HEK293 (cell line): ENCODE measurements at regions not wholly inside any gene's neighbourhood (a gene's known extent, or its start where the extent isn't known, plus 50 kb on each side); places are given as distances from the start of the nearest gene placed in this dataset.

Experiments used
- CTCF ChIA-PET: fragments of 350-600 bp; formaldehyde crosslinking; extraction: SDS; loops from one replicate; lab custom pipeline; 2021; ENCODE audit warnings: antibody characterized with exemption; lab: Yijun Ruan, JAX
- POLR2A ChIA-PET: fragments of 300-600 bp; formaldehyde crosslinking; extraction: SDS; loops from one replicate; lab custom pipeline; 2020; ENCODE audit warnings: antibody characterized with exemption, inconsistent platforms; lab: Yijun Ruan, JAX
- H3K27ac ChIP-seq: fragments of 200-500 bp; sonication (Bioruptor generic); 2 replicates; pipeline ENCODE4 v1.5.1; 2014; ENCODE audit warnings: low read depth, low read length, control low read depth, inconsistent platforms; ENCODE audit errors: extremely low read depth
- H3K36me3 ChIP-seq, 2 experiments: fragments of 200-500 bp in 1 of 2; sonication (Bioruptor generic) in 1 of 2; 1 replicate in 1 of 2; 2 replicates in 1 of 2; pipeline ENCODE4 v1.5.1; 2014 to 2017; ENCODE audit warnings: inconsistent platforms in 2 of 2, low read length in 2 of 2; ENCODE audit not compliant: control insufficient read depth in 2 of 2, insufficient read depth in 1 of 2
- H3K4me1 ChIP-seq: fragments of 200-500 bp; sonication (Bioruptor generic); 2 replicates; pipeline ENCODE4 v1.5.1; 2014; ENCODE audit warnings: mild to moderate bottlenecking, low read length, inconsistent platforms; ENCODE audit not compliant: control insufficient read depth, insufficient read depth
- H3K4me3 ChIP-seq: 2 replicates; pipeline ENCODE4 v1.5.1; 2011; ENCODE audit warnings: low read depth, mild to moderate bottlenecking, control low read depth, low read length, moderate library complexity
- H3K9me3 ChIP-seq: fragments of 200-500 bp; sonication (Bioruptor generic); 2 replicates; pipeline ENCODE4 v1.5.1; 2014; ENCODE audit warnings: low read depth, low read length, inconsistent platforms; ENCODE audit not compliant: control insufficient read depth, insufficient read depth
- KLF7 ChIP-seq: fragments of 450-650 bp; formaldehyde crosslinking; IDR thresholded peaks from 2 replicates; pipeline ENCODE4 v1.5.1; 2016; ENCODE audit warnings: missing biosample characterization, missing genetic modification characterization, borderline replicate concordance
- KLF8 ChIP-seq: fragments of 450-650 bp; formaldehyde crosslinking; IDR thresholded peaks from 2 replicates; pipeline ENCODE4 v1.5.1; 2016; ENCODE audit warnings: missing biosample characterization, missing genetic modification characterization
- SCRT2 ChIP-seq: fragments of 450-650 bp; formaldehyde crosslinking; IDR thresholded peaks from 2 replicates; pipeline ENCODE4 v1.5.1; 2016; ENCODE audit warnings: missing biosample characterization, missing genetic modification characterization
- YY2 ChIP-seq: fragments of 450-650 bp; formaldehyde crosslinking; IDR thresholded peaks from 2 replicates; pipeline ENCODE4 v1.5.1; 2016; ENCODE audit warnings: missing biosample characterization, missing genetic modification characterization
- ZBTB7A ChIP-seq: fragments of 450-650 bp; formaldehyde crosslinking; IDR thresholded peaks from 2 replicates; pipeline ENCODE4 v1.5.1; 2016; ENCODE audit warnings: low read depth, missing biosample characterization, missing genetic modification characterization
- ZNF112 ChIP-seq: fragments of 450-650 bp; formaldehyde crosslinking; IDR thresholded peaks from 2 replicates; pipeline ENCODE4 v1.5.0; 2017; ENCODE audit warnings: missing biosample characterization, missing genetic modification characterization
- ZNF138 ChIP-seq: fragments of 450-650 bp; formaldehyde crosslinking; IDR thresholded peaks from 2 replicates; pipeline ENCODE4 v1.5.1; 2016; ENCODE audit warnings: missing biosample characterization, missing genetic modification characterization, borderline replicate concordance
- ZNF23 ChIP-seq: fragments of 450-650 bp; formaldehyde crosslinking; IDR thresholded peaks from 2 replicates; pipeline ENCODE4 v1.5.1; 2016; ENCODE audit warnings: missing biosample characterization, missing genetic modification characterization, borderline replicate concordance
- ZNF341 ChIP-seq: fragments of 450-650 bp; formaldehyde crosslinking; IDR thresholded peaks from 2 replicates; pipeline ENCODE4; 2016; ENCODE audit warnings: low read depth, missing biosample characterization, missing genetic modification characterization
- ZNF37A ChIP-seq: fragments of 450-650 bp; IDR thresholded peaks from 2 replicates; pipeline ENCODE4 v1.5.1; 2018; ENCODE audit warnings: missing biosample characterization, missing genetic modification characterization
- ZNF394 ChIP-seq: fragments of 450-650 bp; formaldehyde crosslinking; IDR thresholded peaks from 2 replicates; pipeline ENCODE4 v1.5.1; 2016; ENCODE audit warnings: missing biosample characterization, missing genetic modification characterization, mild to moderate bottlenecking, moderate library complexity, borderline replicate concordance
- ZNF404 ChIP-seq: fragments of 450-650 bp; formaldehyde crosslinking; IDR thresholded peaks from 2 replicates; pipeline ENCODE4 v1.5.1; 2017; ENCODE audit warnings: missing biosample characterization, missing genetic modification characterization
- ZNF544 ChIP-seq: fragments of 450-650 bp; formaldehyde crosslinking; IDR thresholded peaks from 2 replicates; pipeline ENCODE4 v1.5.0; 2017; ENCODE audit warnings: missing biosample characterization, missing genetic modification characterization
- ZNF747 ChIP-seq: fragments of 450-650 bp; formaldehyde crosslinking; IDR thresholded peaks from 2 replicates; pipeline ENCODE4 v1.5.1; 2016; ENCODE audit warnings: missing biosample characterization, missing genetic modification characterization
- ZNF830 ChIP-seq: fragments of 450-650 bp; IDR thresholded peaks from 2 replicates; pipeline ENCODE4 v1.5.0; 2018; ENCODE audit warnings: missing biosample characterization, missing genetic modification characterization, low read depth, mild to moderate bottlenecking, moderate library complexity
- TF ChIP-seq, protein P1 (sequence below): fragments of 450-650 bp; formaldehyde crosslinking; IDR thresholded peaks from 2 replicates; pipeline ENCODE4 v1.5.1; 2016; ENCODE audit warnings: missing biosample characterization, missing genetic modification characterization
- TF ChIP-seq, protein P2 (sequence below): fragments of 450-650 bp; formaldehyde crosslinking; IDR thresholded peaks from 2 replicates; pipeline ENCODE4 v1.5.0; 2017; ENCODE audit warnings: missing biosample characterization, missing genetic modification characterization, borderline replicate concordance
- TF ChIP-seq, protein P3 (sequence below): fragments of 450-650 bp; IDR thresholded peaks from 2 replicates; pipeline ENCODE4 v1.5.1; 2018; ENCODE audit warnings: missing biosample characterization, missing genetic modification characterization
- TF ChIP-seq, protein P4 (sequence below): fragments of 450-650 bp; formaldehyde crosslinking; IDR thresholded peaks from 2 replicates; pipeline ENCODE4 v1.5.1; 2016; ENCODE audit warnings: missing biosample characterization, missing genetic modification characterization, borderline replicate concordance
- TF ChIP-seq, protein P5 (sequence below): fragments of 450-650 bp; formaldehyde crosslinking; IDR thresholded peaks from 2 replicates; pipeline ENCODE4 v1.5.1; 2016; ENCODE audit warnings: missing biosample characterization, missing genetic modification characterization

DNA sequence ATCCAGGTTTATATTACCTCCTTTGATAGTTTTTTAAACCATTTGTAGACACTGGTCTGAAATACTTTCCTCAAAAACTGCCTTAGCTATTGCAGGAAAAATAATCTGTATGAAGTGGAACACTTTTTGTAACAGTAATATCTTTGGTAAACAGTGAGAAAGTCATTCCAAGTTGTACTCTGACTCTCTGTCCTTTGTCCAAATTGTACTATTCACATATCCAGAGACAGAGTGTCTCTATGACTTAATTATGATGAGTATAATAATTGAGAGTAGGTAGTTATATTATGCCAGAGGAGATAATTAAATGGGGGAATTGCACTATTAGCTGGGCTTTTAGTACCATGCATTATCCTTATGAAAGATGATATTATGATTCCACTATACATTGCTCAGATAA, 112.6 kb upstream of the LCORL start (continued):
- TF ChIP-seq, protein P1, sequence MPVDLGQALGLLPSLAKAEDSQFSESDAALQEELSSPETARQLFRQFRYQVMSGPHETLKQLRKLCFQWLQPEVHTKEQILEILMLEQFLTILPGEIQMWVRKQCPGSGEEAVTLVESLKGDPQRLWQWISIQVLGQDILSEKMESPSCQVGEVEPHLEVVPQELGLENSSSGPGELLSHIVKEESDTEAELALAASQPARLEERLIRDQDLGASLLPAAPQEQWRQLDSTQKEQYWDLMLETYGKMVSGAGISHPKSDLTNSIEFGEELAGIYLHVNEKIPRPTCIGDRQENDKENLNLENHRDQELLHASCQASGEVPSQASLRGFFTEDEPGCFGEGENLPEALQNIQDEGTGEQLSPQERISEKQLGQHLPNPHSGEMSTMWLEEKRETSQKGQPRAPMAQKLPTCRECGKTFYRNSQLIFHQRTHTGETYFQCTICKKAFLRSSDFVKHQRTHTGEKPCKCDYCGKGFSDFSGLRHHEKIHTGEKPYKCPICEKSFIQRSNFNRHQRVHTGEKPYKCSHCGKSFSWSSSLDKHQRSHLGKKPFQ (tag by site-specific recombination), result no peak
- TF ChIP-seq ZNF830 (tag by site-specific recombination), result no peak
- TF ChIP-seq SCRT2 (tag by site-specific recombination), result no peak
- TF ChIP-seq, protein P2, sequence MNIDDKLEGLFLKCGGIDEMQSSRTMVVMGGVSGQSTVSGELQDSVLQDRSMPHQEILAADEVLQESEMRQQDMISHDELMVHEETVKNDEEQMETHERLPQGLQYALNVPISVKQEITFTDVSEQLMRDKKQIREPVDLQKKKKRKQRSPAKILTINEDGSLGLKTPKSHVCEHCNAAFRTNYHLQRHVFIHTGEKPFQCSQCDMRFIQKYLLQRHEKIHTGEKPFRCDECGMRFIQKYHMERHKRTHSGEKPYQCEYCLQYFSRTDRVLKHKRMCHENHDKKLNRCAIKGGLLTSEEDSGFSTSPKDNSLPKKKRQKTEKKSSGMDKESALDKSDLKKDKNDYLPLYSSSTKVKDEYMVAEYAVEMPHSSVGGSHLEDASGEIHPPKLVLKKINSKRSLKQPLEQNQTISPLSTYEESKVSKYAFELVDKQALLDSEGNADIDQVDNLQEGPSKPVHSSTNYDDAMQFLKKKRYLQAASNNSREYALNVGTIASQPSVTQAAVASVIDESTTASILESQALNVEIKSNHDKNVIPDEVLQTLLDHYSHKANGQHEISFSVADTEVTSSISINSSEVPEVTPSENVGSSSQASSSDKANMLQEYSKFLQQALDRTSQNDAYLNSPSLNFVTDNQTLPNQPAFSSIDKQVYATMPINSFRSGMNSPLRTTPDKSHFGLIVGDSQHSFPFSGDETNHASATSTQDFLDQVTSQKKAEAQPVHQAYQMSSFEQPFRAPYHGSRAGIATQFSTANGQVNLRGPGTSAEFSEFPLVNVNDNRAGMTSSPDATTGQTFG (tag by site-specific recombination), result no peak
- TF ChIP-seq ZNF747 (tag by site-specific recombination), result no peak
- TF ChIP-seq ZNF404 (tag by site-specific recombination), result no peak
- no peak for TF ChIP-seq YY2 (tag by site-specific recombination)

DNA sequence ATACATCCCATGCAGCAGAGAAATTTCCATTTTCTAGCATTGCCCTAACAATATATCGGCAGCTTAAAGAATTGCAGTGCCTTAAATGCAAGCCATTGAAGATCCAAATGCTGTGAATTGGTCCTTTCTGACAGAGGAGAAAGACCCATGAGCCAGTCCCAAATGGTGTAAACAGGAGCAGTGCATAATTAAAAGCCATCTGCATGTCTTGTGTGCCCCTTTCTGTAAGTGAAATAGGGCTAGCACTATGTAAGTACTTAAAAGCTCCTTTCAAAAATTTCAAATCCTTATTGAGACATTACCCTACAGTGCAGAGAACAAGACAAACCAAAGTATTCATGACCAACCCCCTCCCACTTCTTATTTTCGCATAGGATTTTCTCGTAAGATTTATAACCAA, 108.7 kb upstream of the LCORL start:
- no peaks in the 10 kb centered on the region for H3K4me1 ChIP-seq
- POLR2A ChIA-PET, result no interaction called here
- no peak for TF ChIP-seq ZNF394
- no peak for TF ChIP-seq KLF8 (tag by site-specific recombination)
- TF ChIP-seq, protein P3, sequence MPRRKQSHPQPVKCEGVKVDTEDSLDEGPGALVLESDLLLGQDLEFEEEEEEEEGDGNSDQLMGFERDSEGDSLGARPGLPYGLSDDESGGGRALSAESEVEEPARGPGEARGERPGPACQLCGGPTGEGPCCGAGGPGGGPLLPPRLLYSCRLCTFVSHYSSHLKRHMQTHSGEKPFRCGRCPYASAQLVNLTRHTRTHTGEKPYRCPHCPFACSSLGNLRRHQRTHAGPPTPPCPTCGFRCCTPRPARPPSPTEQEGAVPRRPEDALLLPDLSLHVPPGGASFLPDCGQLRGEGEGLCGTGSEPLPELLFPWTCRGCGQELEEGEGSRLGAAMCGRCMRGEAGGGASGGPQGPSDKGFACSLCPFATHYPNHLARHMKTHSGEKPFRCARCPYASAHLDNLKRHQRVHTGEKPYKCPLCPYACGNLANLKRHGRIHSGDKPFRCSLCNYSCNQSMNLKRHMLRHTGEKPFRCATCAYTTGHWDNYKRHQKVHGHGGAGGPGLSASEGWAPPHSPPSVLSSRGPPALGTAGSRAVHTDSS (tag by site-specific recombination), result no peak
- TF ChIP-seq ZNF544 (tag by site-specific recombination), result no peak
- TF ChIP-seq ZNF138 (tag by site-specific recombination), result no peak
- no peak for TF ChIP-seq KLF7 (tag by site-specific recombination)
- no peak for TF ChIP-seq ZBTB7A (tag by site-specific recombination)
- TF ChIP-seq ZNF37A (tag by site-specific recombination), result no peak
- TF ChIP-seq ZNF112 (tag by site-specific recombination), result no peak
- TF ChIP-seq ZNF341, result no peak
- no peak for TF ChIP-seq ZNF23 (tag by site-specific recombination)
- TF ChIP-seq, protein P4, sequence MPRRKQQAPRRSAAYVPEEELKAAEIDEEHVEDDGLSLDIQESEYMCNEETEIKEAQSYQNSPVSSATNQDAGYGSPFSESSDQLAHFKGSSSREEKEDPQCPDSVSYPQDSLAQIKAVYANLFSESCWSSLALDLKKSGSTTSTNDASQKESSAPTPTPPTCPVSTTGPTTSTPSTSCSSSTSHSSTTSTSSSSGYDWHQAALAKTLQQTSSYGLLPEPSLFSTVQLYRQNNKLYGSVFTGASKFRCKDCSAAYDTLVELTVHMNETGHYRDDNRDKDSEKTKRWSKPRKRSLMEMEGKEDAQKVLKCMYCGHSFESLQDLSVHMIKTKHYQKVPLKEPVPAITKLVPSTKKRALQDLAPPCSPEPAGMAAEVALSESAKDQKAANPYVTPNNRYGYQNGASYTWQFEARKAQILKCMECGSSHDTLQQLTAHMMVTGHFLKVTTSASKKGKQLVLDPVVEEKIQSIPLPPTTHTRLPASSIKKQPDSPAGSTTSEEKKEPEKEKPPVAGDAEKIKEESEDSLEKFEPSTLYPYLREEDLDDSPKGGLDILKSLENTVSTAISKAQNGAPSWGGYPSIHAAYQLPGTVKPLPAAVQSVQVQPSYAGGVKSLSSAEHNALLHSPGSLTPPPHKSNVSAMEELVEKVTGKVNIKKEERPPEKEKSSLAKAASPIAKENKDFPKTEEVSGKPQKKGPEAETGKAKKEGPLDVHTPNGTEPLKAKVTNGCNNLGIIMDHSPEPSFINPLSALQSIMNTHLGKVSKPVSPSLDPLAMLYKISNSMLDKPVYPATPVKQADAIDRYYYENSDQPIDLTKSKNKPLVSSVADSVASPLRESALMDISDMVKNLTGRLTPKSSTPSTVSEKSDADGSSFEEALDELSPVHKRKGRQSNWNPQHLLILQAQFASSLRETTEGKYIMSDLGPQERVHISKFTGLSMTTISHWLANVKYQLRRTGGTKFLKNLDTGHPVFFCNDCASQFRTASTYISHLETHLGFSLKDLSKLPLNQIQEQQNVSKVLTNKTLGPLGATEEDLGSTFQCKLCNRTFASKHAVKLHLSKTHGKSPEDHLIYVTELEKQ (tag by site-specific recombination), result no peak
- TF ChIP-seq, protein P5, sequence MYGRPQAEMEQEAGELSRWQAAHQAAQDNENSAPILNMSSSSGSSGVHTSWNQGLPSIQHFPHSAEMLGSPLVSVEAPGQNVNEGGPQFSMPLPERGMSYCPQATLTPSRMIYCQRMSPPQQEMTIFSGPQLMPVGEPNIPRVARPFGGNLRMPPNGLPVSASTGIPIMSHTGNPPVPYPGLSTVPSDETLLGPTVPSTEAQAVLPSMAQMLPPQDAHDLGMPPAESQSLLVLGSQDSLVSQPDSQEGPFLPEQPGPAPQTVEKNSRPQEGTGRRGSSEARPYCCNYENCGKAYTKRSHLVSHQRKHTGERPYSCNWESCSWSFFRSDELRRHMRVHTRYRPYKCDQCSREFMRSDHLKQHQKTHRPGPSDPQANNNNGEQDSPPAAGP (tag by site-specific recombination), result no peak
- no peak overlapping the region for H3K27ac ChIP-seq
- CTCF ChIA-PET, result no interaction called here
- H3K4me3 ChIP-seq, result no peak overlapping the region
- H3K36me3 ChIP-seq, result no peaks in the 10 kb centered on the region
- H3K9me3 ChIP-seq, result no peaks in the 10 kb centered on the region
